Stomach smooth muscle (tissue), 2 donors: ENCODE measurements at regions not wholly inside any gene's neighbourhood (a gene's known extent, or its start where the extent isn't known, plus 50 kb on each side); places are given as distances from the start of the nearest gene placed in this dataset.

Experiments used
- H3K27ac ChIP-seq: one replicate; pipeline ENCODE4 v1.7.0; 2013; ENCODE audit warnings: mild to moderate bottlenecking, low read length, inconsistent platforms
- H3K27me3 ChIP-seq, 2 donors: one replicate each; pipeline ENCODE4 v1.7.0; 2013; ENCODE audit warnings: low read length in 2 of 2; ENCODE audit not compliant: insufficient read depth in 2 of 2, control insufficient read depth in 1 of 2
- H3K36me3 ChIP-seq, 2 donors: one replicate each; pipeline ENCODE4 v1.7.0; 2013; ENCODE audit warnings: low read length in 2 of 2; ENCODE audit not compliant: control insufficient read depth in 2 of 2, insufficient read depth in 2 of 2
- H3K4me1 ChIP-seq: one replicate; pipeline ENCODE4 v1.7.0; 2013; ENCODE audit warnings: low read length; ENCODE audit not compliant: control insufficient read depth, insufficient read depth
- H3K4me3 ChIP-seq, 2 donors: one replicate each; pipeline ENCODE4 v1.7.0; 2013; ENCODE audit warnings: low read length in 2 of 2
- H3K9ac ChIP-seq, 2 donors: one replicate each; pipeline ENCODE4 v1.7.0; 2013; ENCODE audit warnings: low read length in 2 of 2, mild to moderate bottlenecking in 1 of 2
- H3K9me3 ChIP-seq, 2 donors: one replicate each; pipeline ENCODE4 v1.7.0; 2013; ENCODE audit warnings: low read length in 2 of 2; ENCODE audit not compliant: control insufficient read depth in 2 of 2
- donor health status: healthy.
- donor health status: Pancreatic carcinoma.

- Histone ChIP-seq H3K27me3 (peaks cover 0 to 3% of the 10 kb centered on the region in 2 donors), H3K27ac (no peak overlapping the region), H3K4me1 (peaks cover 5% of the 10 kb centered on the region), H3K36me3 (no peaks in the 10 kb centered on the region), H3K9me3 (peaks cover 0 to 2% of the 10 kb centered on the region in 2 donors), H3K9ac (no peak overlapping the region), H3K4me3 (no peak overlapping the region)
Observed at GRCh38 chr5:2036885-2037284, 154.2 kb upstream of the IRX4 start.

DNA sequence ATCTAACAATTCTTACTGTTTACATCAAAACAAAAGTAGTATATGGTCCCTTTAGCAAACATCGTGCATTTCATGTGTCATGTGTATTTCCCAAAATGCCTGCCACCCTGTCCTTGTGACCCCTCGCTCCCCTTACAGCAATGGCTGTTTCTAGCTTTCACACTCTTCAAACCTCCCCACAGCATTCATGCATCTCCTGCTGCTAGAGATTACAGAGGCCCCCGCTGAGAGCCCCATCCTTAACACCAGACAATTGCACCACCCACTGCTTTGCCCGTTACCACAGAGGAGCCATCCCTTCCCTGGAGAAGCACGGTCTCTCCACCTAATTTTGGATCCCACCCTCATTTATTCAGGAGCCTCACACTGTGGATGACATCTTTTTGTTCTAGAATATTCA lies 149.7 kb upstream of the IRX4 start:
- H3K27me3 ChIP-seq, result no peaks in the 10 kb centered on the region
- no peak overlapping the region for H3K27ac ChIP-seq
- H3K36me3 ChIP-seq, result no peaks in the 10 kb centered on the region
- H3K9me3 ChIP-seq, result peaks cover 3 to 5% of the 10 kb centered on the region in 2 donors
- no peaks in the 10 kb centered on the region for H3K4me1 ChIP-seq
- no peak overlapping the region for H3K9ac ChIP-seq
- no peak overlapping the region for H3K4me3 ChIP-seq

DNA sequence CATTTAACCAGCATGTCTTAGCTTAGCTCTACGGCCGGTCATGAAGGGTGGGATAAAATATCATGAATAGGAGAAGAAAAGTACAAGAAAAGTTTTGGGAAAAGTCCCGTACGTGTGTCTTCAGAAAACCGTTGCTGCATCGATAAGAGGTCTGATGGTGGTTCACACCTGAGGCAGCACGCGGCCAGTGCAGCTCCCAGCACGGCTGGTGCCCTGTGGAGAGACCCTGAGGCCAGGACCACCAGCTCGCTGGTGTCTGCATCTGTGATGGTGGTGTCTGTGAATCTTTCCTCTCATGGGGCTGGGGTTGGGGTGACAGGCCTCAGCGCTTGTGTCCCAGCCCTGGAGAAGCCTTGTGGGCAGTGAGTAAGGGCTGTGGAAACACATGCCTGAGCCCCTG lies 148.9 kb upstream of the IRX4 start:
- H3K4me3 ChIP-seq, result no peak overlapping the region
- no peak overlapping the region for H3K27ac ChIP-seq
- H3K9me3 ChIP-seq, result peaks cover 3 to 5% of the 10 kb centered on the region in 2 donors
- H3K9ac ChIP-seq, result no peak overlapping the region
- no peaks in the 10 kb centered on the region for H3K27me3 ChIP-seq
- no peaks in the 10 kb centered on the region for H3K36me3 ChIP-seq
- H3K4me1 ChIP-seq, result no peaks in the 10 kb centered on the region

DNA sequence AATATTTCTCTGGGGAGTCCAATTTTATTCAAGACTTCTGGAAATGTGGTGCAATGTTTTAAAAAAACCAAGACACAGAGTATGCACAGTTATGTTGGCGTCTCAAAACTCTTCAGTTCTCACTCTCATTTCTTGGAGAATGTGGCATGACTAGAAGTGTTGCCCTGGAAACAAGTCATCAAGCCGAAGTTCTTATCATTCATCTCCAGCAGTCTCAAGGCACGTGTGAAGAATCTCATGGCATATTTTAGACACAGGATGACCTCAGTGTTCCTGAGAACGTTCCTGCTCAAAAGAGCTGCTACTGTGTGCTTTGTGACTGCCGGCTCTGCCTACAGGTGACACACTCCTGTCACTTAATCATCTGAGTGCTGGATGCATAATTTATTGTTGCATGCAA lies 147.4 kb upstream of the IRX4 start:
- Histone ChIP-seq H3K9me3 (peaks cover 3 to 5% of the 10 kb centered on the region in 2 donors), H3K9ac (no peak overlapping the region), H3K27me3 (no peaks in the 10 kb centered on the region), H3K4me1 (no peaks in the 10 kb centered on the region), H3K27ac (no peak overlapping the region), H3K4me3 (no peak overlapping the region), H3K36me3 (no peaks in the 10 kb centered on the region)

- Histone ChIP-seq H3K36me3 (no peaks in the 10 kb centered on the region), H3K27me3 (no peaks in the 10 kb centered on the region), H3K9me3 (peaks cover 5 to 6% of the 10 kb centered on the region in 2 donors), H3K27ac (no peak overlapping the region), H3K9ac (no peak overlapping the region), H3K4me3 (no peak overlapping the region), H3K4me1 (no peaks in the 10 kb centered on the region)
Observed at GRCh38 chr5:2029206-2029605, 146.5 kb upstream of the IRX4 start.

DNA sequence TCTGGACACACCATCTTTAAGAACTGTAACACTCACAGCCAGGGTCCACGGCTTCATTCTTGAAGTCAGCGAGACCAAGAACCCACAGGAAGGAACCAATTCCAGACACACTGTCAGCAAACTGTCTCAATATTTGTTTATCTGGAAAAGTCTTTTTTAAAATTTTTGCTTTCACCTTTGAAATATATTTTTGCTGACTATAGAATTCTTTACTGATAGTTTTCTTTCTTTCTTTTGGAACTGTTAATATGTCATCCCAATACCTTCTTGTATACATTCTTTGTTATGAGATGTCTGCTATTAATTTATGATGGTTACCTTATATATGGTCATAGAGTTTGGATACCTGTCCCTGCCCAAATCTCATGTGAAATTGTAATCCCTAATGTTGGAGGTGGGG lies 145.1 kb upstream of the IRX4 start:
- Histone ChIP-seq H3K9me3 (peaks cover 3 to 6% of the 10 kb centered on the region in 2 donors), H3K27me3 (no peaks in the 10 kb centered on the region), H3K9ac (no peak overlapping the region), H3K27ac (no peak overlapping the region), H3K4me3 (no peak overlapping the region), H3K36me3 (no peaks in the 10 kb centered on the region), H3K4me1 (no peaks in the 10 kb centered on the region)

DNA sequence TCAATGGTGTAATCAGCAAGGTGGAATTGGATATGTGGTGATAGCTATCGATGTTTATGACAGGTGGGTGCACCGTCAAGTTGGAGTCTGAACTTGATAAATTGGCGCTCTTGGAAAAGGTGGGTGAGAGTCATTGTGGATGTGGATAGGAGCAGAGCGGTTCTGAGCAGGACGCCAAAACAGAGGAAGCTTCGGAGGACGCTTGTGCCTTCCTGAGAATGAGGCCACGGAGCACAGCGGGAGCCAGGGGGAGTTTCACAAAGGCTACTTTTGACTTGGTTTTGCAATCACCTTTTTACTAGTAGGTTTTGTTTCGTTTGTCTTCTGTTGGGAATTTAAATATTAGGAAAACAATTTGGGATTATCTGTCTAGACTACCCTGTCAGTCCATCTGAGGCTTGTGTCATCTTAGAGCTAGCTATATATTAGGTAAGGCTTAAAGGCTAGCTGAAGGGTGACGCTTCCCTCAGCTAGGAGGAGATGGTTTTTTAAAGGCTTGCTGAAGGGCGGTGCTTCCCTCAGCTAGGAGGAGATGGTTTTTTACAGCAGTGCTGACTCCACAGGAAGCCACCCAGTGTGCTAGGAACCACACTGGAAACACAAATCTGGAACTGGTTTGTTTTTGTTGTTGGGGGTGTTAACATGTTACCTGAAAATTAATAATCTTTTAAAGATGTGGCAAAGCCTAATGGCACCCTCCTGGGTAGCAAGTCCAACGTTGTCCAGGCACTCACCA lies 142.4 kb upstream of the IRX4 start:
- no peaks in the 10 kb centered on the region for H3K27me3 ChIP-seq

DNA sequence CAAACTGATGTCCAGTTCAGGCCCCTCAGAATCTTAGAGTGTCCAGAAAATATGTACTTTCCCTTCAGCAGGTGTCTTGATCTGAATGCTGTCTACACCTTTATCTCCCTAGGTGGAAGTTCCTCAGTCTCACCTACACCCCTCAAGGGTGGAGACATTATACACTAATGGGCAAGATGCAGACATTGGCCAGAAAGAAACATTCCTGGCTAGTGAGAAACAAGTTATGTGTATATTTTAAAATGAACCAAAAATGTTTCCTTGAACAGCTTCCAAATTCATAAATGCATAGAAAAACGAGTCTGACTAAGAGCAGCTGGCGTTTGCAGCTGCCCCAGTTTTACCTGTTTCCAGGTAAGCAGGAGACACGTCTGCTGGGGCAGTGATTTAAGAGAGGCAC lies 140.5 kb upstream of the IRX4 start:
- H3K4me1 ChIP-seq, result no peaks in the 10 kb centered on the region

More for the DNA sequence above, 142.4 kb upstream of the IRX4 start:
- H3K36me3 ChIP-seq, result no peaks in the 10 kb centered on the region
- H3K4me1 ChIP-seq, result no peaks in the 10 kb centered on the region
- no peak overlapping the region for H3K9ac ChIP-seq
- H3K4me3 ChIP-seq, result no peak overlapping the region
- H3K27ac ChIP-seq, result no peak overlapping the region
- peaks cover under 1 to 10% of the 10 kb centered on the region in 2 donors for H3K9me3 ChIP-seq

GRCh38 chr5:2022436-2022835 lies 139.7 kb upstream of the IRX4 start:
- H3K4me1 ChIP-seq, result no peaks in the 10 kb centered on the region
- no peaks in the 10 kb centered on the region for H3K27me3 ChIP-seq
- H3K27ac ChIP-seq, result no peak overlapping the region
- peaks cover 0 to 6% of the 10 kb centered on the region in 2 donors for H3K9me3 ChIP-seq
- no peaks in the 10 kb centered on the region for H3K36me3 ChIP-seq
- no peak overlapping the region for H3K9ac ChIP-seq
- H3K4me3 ChIP-seq, result no peak overlapping the region

More for the DNA sequence above, 140.5 kb upstream of the IRX4 start:
- Histone ChIP-seq H3K27ac (no peak overlapping the region), H3K27me3 (no peaks in the 10 kb centered on the region), H3K4me3 (no peak overlapping the region), H3K9me3 (peaks cover 0 to 9% of the 10 kb centered on the region in 2 donors), H3K9ac (no peak overlapping the region), H3K36me3 (no peaks in the 10 kb centered on the region)

DNA sequence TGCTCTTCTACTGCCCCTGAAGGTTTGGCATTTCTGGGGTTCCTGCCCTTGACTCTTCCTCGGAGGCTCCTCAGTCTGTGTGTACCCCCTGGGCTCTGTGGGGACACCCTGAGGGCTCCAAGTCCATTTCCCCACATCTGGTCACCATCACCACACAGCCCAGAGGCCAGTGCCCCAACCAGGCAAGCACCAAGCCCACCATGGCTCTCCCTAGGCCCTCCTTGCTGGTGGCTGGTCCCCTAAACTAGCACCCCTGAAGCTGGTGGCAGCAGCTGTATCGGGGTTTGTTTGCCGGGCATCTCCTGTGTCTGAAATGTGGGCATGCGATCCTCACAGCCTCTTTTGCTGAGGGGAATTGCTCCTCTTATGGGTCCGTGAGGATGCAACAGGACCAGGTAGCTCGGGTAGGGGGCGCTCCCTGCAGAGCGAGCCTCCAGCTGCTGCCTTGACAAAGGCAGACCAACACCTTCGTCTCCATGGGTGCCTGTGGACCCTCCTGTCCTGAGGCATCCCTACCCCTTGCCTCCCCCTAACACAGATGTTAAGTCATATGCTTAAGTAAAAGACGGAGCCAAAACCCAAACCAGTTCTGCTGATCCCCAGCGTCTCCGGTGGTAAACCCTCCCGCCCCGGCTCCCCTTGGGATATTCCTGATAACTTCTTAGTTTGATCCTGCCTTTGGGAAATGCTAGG lies 138.9 kb upstream of the IRX4 start:
- Histone ChIP-seq H3K9me3 (peaks cover 0 to 6% of the 10 kb centered on the region in 2 donors), H3K27me3 (no peaks in the 10 kb centered on the region), H3K4me3 (no peak overlapping the region), H3K9ac (no peak overlapping the region), H3K36me3 (no peaks in the 10 kb centered on the region), H3K4me1 (no peaks in the 10 kb centered on the region), H3K27ac (no peak overlapping the region)

- no peak overlapping the region for H3K27ac ChIP-seq
- H3K27me3 ChIP-seq, result no peaks in the 10 kb centered on the region
- no peak overlapping the region for H3K9ac ChIP-seq
- no peak overlapping the region for H3K4me3 ChIP-seq
- peaks cover 0 to 6% of the 10 kb centered on the region in 2 donors for H3K9me3 ChIP-seq
- H3K4me1 ChIP-seq, result no peaks in the 10 kb centered on the region
- H3K36me3 ChIP-seq, result no peaks in the 10 kb centered on the region
Observed at GRCh38 chr5:2020730-2021129, 138.0 kb upstream of the IRX4 start.
